HT1080 (cell line): ENCODE measurements at regions not wholly inside any gene's neighbourhood (a gene's known extent, or its start where the extent isn't known, plus 50 kb on each side); places are given as distances from the start of the nearest gene placed in this dataset.

Experiments used
- DNase-seq: peaks from one replicate; pipeline ENCODE4 v3.0.0-alpha.2; 2015; ENCODE audit warnings: low read depth

- no peak for DNase-seq
Measured at GRCh38 chr2:126825316-126825715, 73.4 kb upstream of the TEX51 start.

GRCh38 chr2:126826491-126826890, 72.2 kb upstream of the TEX51 start:
- DNase-seq: no peak

- no peak for DNase-seq
Measured at GRCh38 chr2:126827371-126827770, 71.3 kb upstream of the TEX51 start.

- no peak for DNase-seq
Measured at GRCh38 chr2:126828051-126828450, 70.6 kb upstream of the TEX51 start.

GRCh38 chr2:126828491-126828890, 70.2 kb upstream of the TEX51 start:
- no peak for DNase-seq

GRCh38 chr2:126831234-126832005, 67.3 kb upstream of the TEX51 start:
- peak; percentile 100 for DNase-seq

- no peak for DNase-seq
Measured at GRCh38 chr2:126832014-126832413, 66.7 kb upstream of the TEX51 start.

GRCh38 chr2:126832757-126833156, 65.9 kb upstream of the TEX51 start:
- DNase-seq: no peak

- no peak for DNase-seq
Measured at GRCh38 chr2:126834006-126834659, 64.6 kb upstream of the TEX51 start.

- no peak for DNase-seq
Measured at GRCh38 chr2:126835261-126835660, 63.4 kb upstream of the TEX51 start.

- no peak for DNase-seq
Measured at GRCh38 chr2:126835831-126836230, 62.9 kb upstream of the TEX51 start.

GRCh38 chr2:126836761-126837679, 61.7 kb upstream of the TEX51 start:
- DNase-seq: no peak

- no peak for DNase-seq
Measured at GRCh38 chr2:126837966-126838715, 60.5 kb upstream of the TEX51 start.

GRCh38 chr2:126838716-126838985, 60.0 kb upstream of the TEX51 start:
- no peak for DNase-seq

- peak; percentile 3 for DNase-seq
Measured at GRCh38 chr2:126839796-126840195, 58.9 kb upstream of the TEX51 start.

- no peak for DNase-seq
Measured at GRCh38 chr2:126843081-126843480, 55.6 kb upstream of the TEX51 start.

GRCh38 chr2:126846241-126846640, 52.4 kb upstream of the TEX51 start:
- DNase-seq: no peak
